ENCODE measurements at regions not wholly inside any gene's neighbourhood (a gene's known extent, or its start where the extent isn't known, plus 50 kb on each side); places are given as distances from the start of the nearest gene placed in this dataset.

GRCh38 chrX:39653691-39654090, 444.1 kb downstream of the BCOR start:
- DNase-seq = no peak

- no peak for DNase-seq
Measured at GRCh38 chrX:39654183-39654925, 443.4 kb downstream of the BCOR start.

GRCh38 chrX:39654952-39655351, 442.8 kb downstream of the BCOR start:
- DNase-seq = no peak

GRCh38 chrX:39661116-39661907, 436.4 kb downstream of the BCOR start:
- DNase-seq = no peak

GRCh38 chrX:39665830-39666518, 431.8 kb downstream of the BCOR start:
- no peak for DNase-seq

- no peak for DNase-seq
Measured at GRCh38 chrX:39667191-39667590, 430.6 kb downstream of the BCOR start.

- no peak for DNase-seq
Measured at GRCh38 chrX:39667736-39668482, 429.8 kb downstream of the BCOR start.

- DNase-seq = no peak
Measured at GRCh38 chrX:39669668-39670067, 428.1 kb downstream of the BCOR start.

- no peak for DNase-seq
Measured at GRCh38 chrX:39670281-39670680, 427.5 kb downstream of the BCOR start.

- DNase-seq = no peak
Measured at GRCh38 chrX:39672405-39672804, 425.4 kb downstream of the BCOR start.

GRCh38 chrX:39674490-39675161, 423.1 kb downstream of the BCOR start:
- DNase-seq = no peak

- DNase-seq = no peak
Measured at GRCh38 chrX:39675162-39675553, 422.6 kb downstream of the BCOR start.

- DNase-seq = no peak
Measured at GRCh38 chrX:39675619-39676018, 422.1 kb downstream of the BCOR start.

- no peak for DNase-seq
Measured at GRCh38 chrX:39676434-39676833, 421.3 kb downstream of the BCOR start.

- DNase-seq = no peak
Measured at GRCh38 chrX:39677585-39677977, 420.2 kb downstream of the BCOR start.

- DNase-seq = no peak
Measured at GRCh38 chrX:39677978-39678791, 419.6 kb downstream of the BCOR start.

GRCh38 chrX:39678914-39679313, 418.8 kb downstream of the BCOR start:
- no peak for DNase-seq

GRCh38 chrX:39679497-39680157, 418.1 kb downstream of the BCOR start:
- no peak for DNase-seq

- no peak for DNase-seq
Measured at GRCh38 chrX:39681885-39682284, 415.9 kb downstream of the BCOR start.

- no peak for DNase-seq
Measured at GRCh38 chrX:39682778-39683177, 415.0 kb downstream of the BCOR start.

- no peak for DNase-seq
Measured at GRCh38 chrX:39688219-39688575, 409.6 kb downstream of the BCOR start.
